HUES6 (cell line): ENCODE measurements at regions not wholly inside any gene's neighbourhood (a gene's known extent, or its start where the extent isn't known, plus 50 kb on each side); places are given as distances from the start of the nearest gene placed in this dataset.

Source experiments
- H3K27ac ChIP-seq: 2 replicates; pipeline ENCODE4 v1.7.0; 2013; ENCODE audit warnings: low read depth, mild to moderate bottlenecking, low read length, inconsistent platforms
- H3K27me3 ChIP-seq: 2 replicates; pipeline ENCODE4 v1.6.1; 2013; ENCODE audit warnings: low read length; ENCODE audit not compliant: control insufficient read depth, insufficient read depth
- H3K36me3 ChIP-seq: 2 replicates; pipeline ENCODE4 v1.6.1; 2013; ENCODE audit warnings: low read length; ENCODE audit not compliant: control insufficient read depth, insufficient read depth
- H3K4me1 ChIP-seq: 2 replicates; pipeline ENCODE4 v1.6.1; 2013; ENCODE audit warnings: low read length; ENCODE audit not compliant: control insufficient read depth, insufficient read depth
- H3K4me3 ChIP-seq: 2 replicates; pipeline ENCODE4 v1.5.1; 2013; ENCODE audit warnings: low read depth, low read length
- H3K9ac ChIP-seq: one replicate; pipeline ENCODE4 v1.6.1; 2013; ENCODE audit warnings: mild to moderate bottlenecking, low read length
- H3K9me3 ChIP-seq: 2 replicates; pipeline ENCODE4 v1.6.1; 2013; ENCODE audit warnings: low read depth, low read length; ENCODE audit not compliant: control insufficient read depth, insufficient read depth

GRCh38 chr2:176833671-176834070 is 378.9 kb upstream of the HNRNPA3 start:
- Histone ChIP-seq H3K27me3 (no peaks in the 10 kb centered on the region), H3K9ac (no peak overlapping the region), H3K36me3 (no peaks in the 10 kb centered on the region)

GRCh38 chr2:176834226-176834625 is 378.4 kb upstream of the HNRNPA3 start:
- no peak overlapping the region for H3K27ac ChIP-seq
- no peak overlapping the region for H3K4me3 ChIP-seq
- H3K4me1 ChIP-seq: no peaks in the 10 kb centered on the region
- no peaks in the 10 kb centered on the region for H3K27me3 ChIP-seq
- no peak overlapping the region for H3K9ac ChIP-seq
- H3K36me3 ChIP-seq: no peaks in the 10 kb centered on the region
- no peaks in the 10 kb centered on the region for H3K9me3 ChIP-seq

More at GRCh38 chr2:176833671-176834070, 378.9 kb upstream of the HNRNPA3 start:
- no peak overlapping the region for H3K27ac ChIP-seq
- no peak overlapping the region for H3K4me3 ChIP-seq
- no peaks in the 10 kb centered on the region for H3K9me3 ChIP-seq
- H3K4me1 ChIP-seq: no peaks in the 10 kb centered on the region

- Histone ChIP-seq H3K4me3 (no peak overlapping the region), H3K9me3 (peaks cover 3% of the 10 kb centered on the region; the same call in 1 of the 2 replicates), H3K4me1 (peaks cover 4% of the 10 kb centered on the region), H3K9ac (no peak overlapping the region), H3K36me3 (no peaks in the 10 kb centered on the region), H3K27ac (no peak overlapping the region), H3K27me3 (no peaks in the 10 kb centered on the region)
These were observed 369.4 kb upstream of the HNRNPA3 start for GRCh38 chr2:176843208-176843607.

- H3K9me3 ChIP-seq: peaks cover 3% of the 10 kb centered on the region; the same call in 1 of the 2 replicates
- H3K27me3 ChIP-seq: no peaks in the 10 kb centered on the region
- H3K4me1 ChIP-seq: peaks cover 4% of the 10 kb centered on the region
- no peak overlapping the region for H3K4me3 ChIP-seq
- no peak overlapping the region for H3K27ac ChIP-seq
- H3K36me3 ChIP-seq: no peaks in the 10 kb centered on the region
- H3K9ac ChIP-seq: no peak overlapping the region
These were observed 368.1 kb upstream of the HNRNPA3 start for GRCh38 chr2:176844461-176844860.

- Histone ChIP-seq H3K4me1 (peaks cover 4% of the 10 kb centered on the region), H3K27ac (no peak overlapping the region), H3K36me3 (no peaks in the 10 kb centered on the region), H3K4me3 (no peak overlapping the region), H3K27me3 (no peaks in the 10 kb centered on the region), H3K9ac (no peak overlapping the region), H3K9me3 (peaks cover 3% of the 10 kb centered on the region; the same call in 1 of the 2 replicates)
These were observed 366.9 kb upstream of the HNRNPA3 start for GRCh38 chr2:176845718-176846117.

GRCh38 chr2:176847575-176847974 is 365.0 kb upstream of the HNRNPA3 start:
- Histone ChIP-seq H3K27ac (no peak overlapping the region), H3K36me3 (no peaks in the 10 kb centered on the region), H3K9ac (no peak overlapping the region), H3K9me3 (no peaks in the 10 kb centered on the region), H3K27me3 (no peaks in the 10 kb centered on the region), H3K4me3 (no peak overlapping the region), H3K4me1 (peaks cover 14% of the 10 kb centered on the region)

- Histone ChIP-seq H3K4me1 (peaks cover 20% of the 10 kb centered on the region), H3K9me3 (no peaks in the 10 kb centered on the region), H3K4me3 (no peak overlapping the region), H3K27ac (no peak overlapping the region), H3K36me3 (no peaks in the 10 kb centered on the region), H3K9ac (no peak overlapping the region), H3K27me3 (no peaks in the 10 kb centered on the region)
These were observed 363.8 kb upstream of the HNRNPA3 start for GRCh38 chr2:176848844-176849243.

GRCh38 chr2:176851200-176851888 is 361.2 kb upstream of the HNRNPA3 start:
- H3K36me3 ChIP-seq: no peaks in the 10 kb centered on the region
- H3K27ac ChIP-seq: no peak overlapping the region
- H3K9ac ChIP-seq: no peak overlapping the region
- no peak overlapping the region for H3K4me3 ChIP-seq
- no peaks in the 10 kb centered on the region for H3K9me3 ChIP-seq
- H3K4me1 ChIP-seq: peaks cover 22% of the 10 kb centered on the region
- no peaks in the 10 kb centered on the region for H3K27me3 ChIP-seq

GRCh38 chr2:176851889-176852483 is 360.6 kb upstream of the HNRNPA3 start:
- Histone ChIP-seq H3K36me3 (no peaks in the 10 kb centered on the region), H3K4me1 (peaks cover 22% of the 10 kb centered on the region), H3K27ac (no peak overlapping the region), H3K4me3 (no peak overlapping the region), H3K9ac (no peak overlapping the region), H3K27me3 (no peaks in the 10 kb centered on the region), H3K9me3 (no peaks in the 10 kb centered on the region)

GRCh38 chr2:176852667-176853066 is 359.9 kb upstream of the HNRNPA3 start:
- H3K4me1 ChIP-seq: peaks cover 20% of the 10 kb centered on the region
- no peak overlapping the region for H3K4me3 ChIP-seq
- H3K27ac ChIP-seq: no peak overlapping the region

GRCh38 chr2:176854062-176854461 is 358.5 kb upstream of the HNRNPA3 start:
- no peak overlapping the region for H3K4me3 ChIP-seq
- H3K36me3 ChIP-seq: no peaks in the 10 kb centered on the region
- H3K9ac ChIP-seq: no peak overlapping the region
- H3K27me3 ChIP-seq: no peaks in the 10 kb centered on the region
- H3K27ac ChIP-seq: no peak overlapping the region
- H3K9me3 ChIP-seq: no peaks in the 10 kb centered on the region
- peaks cover 18% of the 10 kb centered on the region for H3K4me1 ChIP-seq

More at GRCh38 chr2:176852667-176853066, 359.9 kb upstream of the HNRNPA3 start:
- Histone ChIP-seq H3K36me3 (no peaks in the 10 kb centered on the region), H3K9me3 (no peaks in the 10 kb centered on the region), H3K27me3 (no peaks in the 10 kb centered on the region), H3K9ac (no peak overlapping the region)
